ENCODE measurements at regions not wholly inside any gene's neighbourhood (a gene's known extent, or its start where the extent isn't known, plus 50 kb on each side); places are given as distances from the start of the nearest gene placed in this dataset.

DNA sequence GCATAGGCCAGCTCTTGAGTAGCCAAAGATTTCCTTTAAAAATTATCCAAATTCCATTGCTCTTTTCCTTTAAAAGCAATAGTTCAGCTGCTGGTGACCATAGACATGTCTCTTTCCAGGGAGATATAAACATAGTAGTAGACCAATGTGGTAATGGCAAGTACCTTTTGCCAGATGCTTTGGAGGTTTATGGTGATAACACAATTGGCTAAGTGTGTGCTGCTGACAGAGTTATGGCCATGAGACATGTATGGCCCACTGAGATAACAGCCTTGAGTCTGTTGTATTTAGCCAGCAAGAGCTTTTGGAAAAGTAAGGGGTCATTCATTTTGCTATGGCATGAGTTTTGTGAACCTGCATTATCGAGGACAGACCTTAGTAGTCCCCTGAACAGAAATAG lies 1146.8 kb downstream of the TUSC7 start (continued):
- TF ChIP-seq, protein P1, sequence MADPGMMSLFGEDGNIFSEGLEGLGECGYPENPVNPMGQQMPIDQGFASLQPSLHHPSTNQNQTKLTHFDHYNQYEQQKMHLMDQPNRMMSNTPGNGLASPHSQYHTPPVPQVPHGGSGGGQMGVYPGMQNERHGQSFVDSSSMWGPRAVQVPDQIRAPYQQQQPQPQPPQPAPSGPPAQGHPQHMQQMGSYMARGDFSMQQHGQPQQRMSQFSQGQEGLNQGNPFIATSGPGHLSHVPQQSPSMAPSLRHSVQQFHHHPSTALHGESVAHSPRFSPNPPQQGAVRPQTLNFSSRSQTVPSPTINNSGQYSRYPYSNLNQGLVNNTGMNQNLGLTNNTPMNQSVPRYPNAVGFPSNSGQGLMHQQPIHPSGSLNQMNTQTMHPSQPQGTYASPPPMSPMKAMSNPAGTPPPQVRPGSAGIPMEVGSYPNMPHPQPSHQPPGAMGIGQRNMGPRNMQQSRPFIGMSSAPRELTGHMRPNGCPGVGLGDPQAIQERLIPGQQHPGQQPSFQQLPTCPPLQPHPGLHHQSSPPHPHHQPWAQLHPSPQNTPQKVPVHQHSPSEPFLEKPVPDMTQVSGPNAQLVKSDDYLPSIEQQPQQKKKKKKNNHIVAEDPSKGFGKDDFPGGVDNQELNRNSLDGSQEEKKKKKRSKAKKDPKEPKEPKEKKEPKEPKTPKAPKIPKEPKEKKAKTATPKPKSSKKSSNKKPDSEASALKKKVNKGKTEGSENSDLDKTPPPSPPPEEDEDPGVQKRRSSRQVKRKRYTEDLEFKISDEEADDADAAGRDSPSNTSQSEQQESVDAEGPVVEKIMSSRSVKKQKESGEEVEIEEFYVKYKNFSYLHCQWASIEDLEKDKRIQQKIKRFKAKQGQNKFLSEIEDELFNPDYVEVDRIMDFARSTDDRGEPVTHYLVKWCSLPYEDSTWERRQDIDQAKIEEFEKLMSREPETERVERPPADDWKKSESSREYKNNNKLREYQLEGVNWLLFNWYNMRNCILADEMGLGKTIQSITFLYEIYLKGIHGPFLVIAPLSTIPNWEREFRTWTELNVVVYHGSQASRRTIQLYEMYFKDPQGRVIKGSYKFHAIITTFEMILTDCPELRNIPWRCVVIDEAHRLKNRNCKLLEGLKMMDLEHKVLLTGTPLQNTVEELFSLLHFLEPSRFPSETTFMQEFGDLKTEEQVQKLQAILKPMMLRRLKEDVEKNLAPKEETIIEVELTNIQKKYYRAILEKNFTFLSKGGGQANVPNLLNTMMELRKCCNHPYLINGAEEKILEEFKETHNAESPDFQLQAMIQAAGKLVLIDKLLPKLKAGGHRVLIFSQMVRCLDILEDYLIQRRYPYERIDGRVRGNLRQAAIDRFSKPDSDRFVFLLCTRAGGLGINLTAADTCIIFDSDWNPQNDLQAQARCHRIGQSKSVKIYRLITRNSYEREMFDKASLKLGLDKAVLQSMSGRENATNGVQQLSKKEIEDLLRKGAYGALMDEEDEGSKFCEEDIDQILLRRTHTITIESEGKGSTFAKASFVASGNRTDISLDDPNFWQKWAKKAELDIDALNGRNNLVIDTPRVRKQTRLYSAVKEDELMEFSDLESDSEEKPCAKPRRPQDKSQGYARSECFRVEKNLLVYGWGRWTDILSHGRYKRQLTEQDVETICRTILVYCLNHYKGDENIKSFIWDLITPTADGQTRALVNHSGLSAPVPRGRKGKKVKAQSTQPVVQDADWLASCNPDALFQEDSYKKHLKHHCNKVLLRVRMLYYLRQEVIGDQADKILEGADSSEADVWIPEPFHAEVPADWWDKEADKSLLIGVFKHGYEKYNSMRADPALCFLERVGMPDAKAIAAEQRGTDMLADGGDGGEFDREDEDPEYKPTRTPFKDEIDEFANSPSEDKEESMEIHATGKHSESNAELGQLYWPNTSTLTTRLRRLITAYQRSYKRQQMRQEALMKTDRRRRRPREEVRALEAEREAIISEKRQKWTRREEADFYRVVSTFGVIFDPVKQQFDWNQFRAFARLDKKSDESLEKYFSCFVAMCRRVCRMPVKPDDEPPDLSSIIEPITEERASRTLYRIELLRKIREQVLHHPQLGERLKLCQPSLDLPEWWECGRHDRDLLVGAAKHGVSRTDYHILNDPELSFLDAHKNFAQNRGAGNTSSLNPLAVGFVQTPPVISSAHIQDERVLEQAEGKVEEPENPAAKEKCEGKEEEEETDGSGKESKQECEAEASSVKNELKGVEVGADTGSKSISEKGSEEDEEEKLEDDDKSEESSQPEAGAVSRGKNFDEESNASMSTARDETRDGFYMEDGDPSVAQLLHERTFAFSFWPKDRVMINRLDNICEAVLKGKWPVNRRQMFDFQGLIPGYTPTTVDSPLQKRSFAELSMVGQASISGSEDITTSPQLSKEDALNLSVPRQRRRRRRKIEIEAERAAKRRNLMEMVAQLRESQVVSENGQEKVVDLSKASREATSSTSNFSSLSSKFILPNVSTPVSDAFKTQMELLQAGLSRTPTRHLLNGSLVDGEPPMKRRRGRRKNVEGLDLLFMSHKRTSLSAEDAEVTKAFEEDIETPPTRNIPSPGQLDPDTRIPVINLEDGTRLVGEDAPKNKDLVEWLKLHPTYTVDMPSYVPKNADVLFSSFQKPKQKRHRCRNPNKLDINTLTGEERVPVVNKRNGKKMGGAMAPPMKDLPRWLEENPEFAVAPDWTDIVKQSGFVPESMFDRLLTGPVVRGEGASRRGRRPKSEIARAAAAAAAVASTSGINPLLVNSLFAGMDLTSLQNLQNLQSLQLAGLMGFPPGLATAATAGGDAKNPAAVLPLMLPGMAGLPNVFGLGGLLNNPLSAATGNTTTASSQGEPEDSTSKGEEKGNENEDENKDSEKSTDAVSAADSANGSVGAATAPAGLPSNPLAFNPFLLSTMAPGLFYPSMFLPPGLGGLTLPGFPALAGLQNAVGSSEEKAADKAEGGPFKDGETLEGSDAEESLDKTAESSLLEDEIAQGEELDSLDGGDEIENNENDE (IDR thresholded peaks at IDR 0.05; ENCODE audit: insufficient replicate concordance, low read length) = no peak
- TF ChIP-seq BCL11A (IDR thresholded peaks at IDR 0.05; ENCODE audit: low read depth in 2 of 2, low read length in 2 of 2) = no peak
- no peak for TF ChIP-seq CTBP2 (IDR thresholded peaks at IDR 0.05; ENCODE audit: borderline replicate concordance, insufficient read depth, insufficient read length, low read length)
- TF ChIP-seq GTF2F1 (IDR thresholded peaks at IDR 0.05; ENCODE audit: borderline replicate concordance, low read depth, low read length) = no peak
- no peak for TF ChIP-seq TCF12 (IDR thresholded peaks at IDR 0.05; ENCODE audit: low read depth, low read length)
- TF ChIP-seq NANOG (IDR thresholded peaks at IDR 0.05; ENCODE audit: insufficient read depth, low read depth, low read length, poor library complexity, severe bottlenecking) = no peak
- no peak for TF ChIP-seq POLR2A (IDR thresholded peaks at IDR 0.05; ENCODE audit: control extremely low read depth in 1 of 2, low read depth in 2 of 2, low read length in 2 of 2)
- no peak for TF ChIP-seq YY1 (IDR thresholded peaks at IDR 0.05; ENCODE audit: low read depth, low read length)
- TF ChIP-seq RNF2 (IDR thresholded peaks at IDR 0.05; ENCODE audit: borderline replicate concordance, low read depth, low read length, missing control alignments, poor library complexity, severe bottlenecking) = no peak
- TF ChIP-seq MAFK (IDR thresholded peaks at IDR 0.05; ENCODE audit: low read depth, low read length) = no peak
- TF ChIP-seq CBX5 (IDR thresholded peaks at IDR 0.05; ENCODE audit: low read depth, low read length) = no peak
- TF ChIP-seq GABPA (IDR thresholded peaks at IDR 0.05; ENCODE audit: borderline replicate concordance, insufficient read depth, low read length) = no peak
